ENCODE measurements at regions not wholly inside any gene's neighbourhood (a gene's known extent, or its start where the extent isn't known, plus 50 kb on each side); places are given as distances from the start of the nearest gene placed in this dataset.

DNA sequence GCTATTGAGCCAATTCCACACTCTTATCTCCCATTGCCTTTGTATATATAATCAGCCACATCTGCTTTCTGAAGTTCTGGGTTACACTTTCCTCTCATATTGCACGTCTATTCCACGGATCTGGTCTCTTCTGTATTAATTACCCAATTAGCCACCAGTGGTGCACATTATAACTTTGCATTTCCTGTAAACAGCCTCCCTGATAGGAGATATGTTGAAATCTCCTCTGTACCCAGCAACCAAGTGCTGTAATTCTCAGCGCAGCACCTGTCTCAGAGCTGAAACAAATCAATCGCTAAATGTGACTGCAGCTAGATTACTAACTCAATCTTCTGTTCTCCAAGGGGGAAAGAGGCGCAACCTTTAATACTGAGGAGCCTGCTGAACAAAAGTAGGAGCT is 326.4 kb downstream of the SLITRK2 start:
- TF ChIP-seq CTCF (IDR thresholded peaks at IDR 0.05; ENCODE audit: poor library complexity) = no peak
- TF ChIP-seq EZH2phosphoT487 (IDR thresholded peaks at IDR 0.05; ENCODE audit: low read depth, severe bottlenecking, unreplicated experiment) = no peak
- TF ChIP-seq EZH2 (IDR thresholded peaks at IDR 0.05; ENCODE audit: borderline replicate concordance) = no peak

Measured in hepatocyte (in vitro differentiated cells).